ENCODE measurements at regions not wholly inside any gene's neighbourhood (a gene's known extent, or its start where the extent isn't known, plus 50 kb on each side); places are given as distances from the start of the nearest gene placed in this dataset.

- DNase-seq (ENCODE audit: low read depth) = no peak
Measured at GRCh38 chr9:80635065-80635464, 1054.3 kb downstream of the TLE1 start.

- no peak for DNase-seq (ENCODE audit: low read depth)
Measured at GRCh38 chr9:80632041-80632440, 1057.3 kb downstream of the TLE1 start.

- no peak for DNase-seq (ENCODE audit: low read depth)
Measured at GRCh38 chr9:80622508-80622907, 1050.7 kb downstream of the TLE4 start.

- no peak for DNase-seq (ENCODE audit: low read depth)
Measured at GRCh38 chr9:80619356-80619755, 1047.6 kb downstream of the TLE4 start.

- DNase-seq (ENCODE audit: low read depth) = no peak
Measured at GRCh38 chr9:80615964-80616363, 1044.2 kb downstream of the TLE4 start.

GRCh38 chr9:80605793-80606192 lies 1034.0 kb downstream of the TLE4 start:
- DNase-seq (ENCODE audit: low read depth) = no peak

GRCh38 chr9:80605129-80605528 lies 1033.4 kb downstream of the TLE4 start:
- no peak for DNase-seq (ENCODE audit: low read depth)

GRCh38 chr9:80602291-80602690 lies 1030.5 kb downstream of the TLE4 start:
- DNase-seq (ENCODE audit: low read depth) = no peak

GRCh38 chr9:80596579-80596978 lies 1024.8 kb downstream of the TLE4 start:
- DNase-seq (ENCODE audit: low read depth) = no peak

- DNase-seq (ENCODE audit: low read depth) = no peak
Measured at GRCh38 chr9:80595192-80595591, 1023.4 kb downstream of the TLE4 start.

GRCh38 chr9:80592413-80592812 lies 1020.6 kb downstream of the TLE4 start:
- no peak for DNase-seq (ENCODE audit: low read depth)

GRCh38 chr9:80586786-80587330 lies 1015.1 kb downstream of the TLE4 start:
- no peak for DNase-seq (ENCODE audit: low read depth)

- DNase-seq (ENCODE audit: low read depth) = no peak
Measured at GRCh38 chr9:80571953-80572352, 1000.2 kb downstream of the TLE4 start.

GRCh38 chr9:80569236-80569635 lies 997.5 kb downstream of the TLE4 start:
- no peak for DNase-seq (ENCODE audit: low read depth)

GRCh38 chr9:80561526-80561925 lies 989.8 kb downstream of the TLE4 start:
- DNase-seq (ENCODE audit: low read depth) = no peak

GRCh38 chr9:80560976-80561375 lies 989.2 kb downstream of the TLE4 start:
- DNase-seq (ENCODE audit: low read depth) = no peak

GRCh38 chr9:80557256-80557655 lies 985.5 kb downstream of the TLE4 start:
- no peak for DNase-seq (ENCODE audit: low read depth)

GRCh38 chr9:80556631-80557030 lies 984.9 kb downstream of the TLE4 start:
- DNase-seq (ENCODE audit: low read depth) = no peak

- DNase-seq (ENCODE audit: low read depth) = no peak
Measured at GRCh38 chr9:80555782-80556325, 984.1 kb downstream of the TLE4 start.

- no peak for DNase-seq (ENCODE audit: low read depth)
Measured at GRCh38 chr9:80554856-80555255, 983.1 kb downstream of the TLE4 start.

- no peak for DNase-seq (ENCODE audit: low read depth)
Measured at GRCh38 chr9:80554301-80554700, 982.5 kb downstream of the TLE4 start.

- DNase-seq (ENCODE audit: low read depth) = no peak
Measured at GRCh38 chr9:80552931-80553330, 981.2 kb downstream of the TLE4 start.

GRCh38 chr9:80550181-80550580 lies 978.4 kb downstream of the TLE4 start:
- DNase-seq (ENCODE audit: low read depth) = no peak

GRCh38 chr9:80547613-80548012 lies 975.8 kb downstream of the TLE4 start:
- no peak for DNase-seq (ENCODE audit: low read depth)

- DNase-seq (ENCODE audit: low read depth) = no peak
Measured at GRCh38 chr9:80540387-80540786, 968.6 kb downstream of the TLE4 start.

All from stimulated activated CD8-positive, alpha-beta memory T cell treated with anti-CD3 and anti-CD28 coated beads, Interleukin-15, amount 100 ng/mL, for 1 hour (primary cell).